HCT116 (cell line): ENCODE measurements at regions not wholly inside any gene's neighbourhood (a gene's known extent, or its start where the extent isn't known, plus 50 kb on each side); places are given as distances from the start of the nearest gene placed in this dataset.

Source experiments
- ATAC-seq: fragments of 200-7000 bp; cut with Tn5 transposase; 2 replicates; pipeline ENCODE4 v1.9.1; 2020; ENCODE audit warnings: mild to moderate bottlenecking, moderate library complexity
- BruUV-seq: library from RNA; stranded (reverse); fragments of 400-500 nt; replicated peaks from 2 replicates; lab custom pipeline; 2021; lab: Mats Ljungman, UMichigan
- CTCF ChIA-PET: fragments of 300-600 bp; sonication (Branson Sonifier 250); formaldehyde crosslinking; loops from one replicate; lab custom pipeline; 2021; ENCODE audit warnings: antibody characterized with exemption; lab: Charles Lee
- POLR2A ChIA-PET: fragments of 300-600, 350-600 bp; sonication (Branson Sonifier 250); formaldehyde crosslinking; loops from one replicate; lab custom pipeline; 2021; ENCODE audit warnings: antibody characterized with exemption; lab: Charles Lee
- RAD21 ChIA-PET, 2 experiments: fragments of 300-600 bp; sonication (Branson Sonifier 250); formaldehyde crosslinking; loops; one replicate each; lab custom pipeline; 2023; ENCODE audit warnings: low total read pairs in 2 of 2; ENCODE audit not compliant: uncharacterized antibody in 2 of 2, unreplicated experiment in 2 of 2, low non-redundant PET in 1 of 2; lab: Charles Lee
- DNase-seq: peaks from one replicate; pipeline ENCODE4 v3.0.0-alpha.2; 2010; ENCODE audit warnings: low read depth, low spot score
- H2AFZ ChIP-seq: fragments of 200-600 bp; shearing (Covaris generic), sonication (generic); 2 replicates; pipeline ENCODE4 v1.6.1; 2017; ENCODE audit warnings: low read depth, mixed run types, mixed read lengths, antibody characterized with exemption, low read length; ENCODE audit not compliant: poor library complexity, severe bottlenecking
- H3K27ac ChIP-seq: 2 replicates; pipeline ENCODE4 v1.5.1; 2012; ENCODE audit warnings: low read depth, low read length
- H3K27me3 ChIP-seq: fragments of 200-600 bp; sonication (generic); 2 replicates; pipeline ENCODE4 v1.6.1; 2016; ENCODE audit warnings: mixed run types, low read length, mixed read lengths; ENCODE audit not compliant: insufficient read depth
- H3K36me3 ChIP-seq, 2 experiments: fragments of 200-500 bp in 1 of 2; fragments of 200-600 bp in 1 of 2; sonication (Bioruptor generic) in 1 of 2; sonication (generic) in 1 of 2; 2 replicates each; pipeline versions ENCODE4 v1.5.1 to v1.6.1; 2014 to 2016; ENCODE audit warnings: low read length in 2 of 2, inconsistent platforms in 1 of 2, mixed read lengths in 1 of 2, mixed run types in 1 of 2; ENCODE audit not compliant: insufficient read depth in 2 of 2, control insufficient read depth in 1 of 2
- H3K4me1 ChIP-seq, 2 experiments: fragments of 200-600 bp in 1 of 2; sonication (generic) in 1 of 2; 2 replicates each; pipeline versions ENCODE4 v1.5.1 to v1.6.1; 2012 to 2017; ENCODE audit warnings: low read length in 2 of 2, inconsistent platforms in 1 of 2, mild to moderate bottlenecking in 1 of 2, mixed read lengths in 1 of 2, mixed run types in 1 of 2, moderate library complexity in 1 of 2; ENCODE audit not compliant: insufficient read depth in 2 of 2, control insufficient read depth in 1 of 2
- H3K4me2 ChIP-seq: fragments of 200-600 bp; sonication (generic); 2 replicates; pipeline ENCODE4 v1.6.1; 2017; ENCODE audit warnings: mixed run types, low read length, mixed read lengths
- H3K4me3 ChIP-seq, 2 experiments: fragments of 200-600 bp in 1 of 2; sonication (generic) in 1 of 2; replicated peaks in 1 of 2; 2 replicates each; pipeline ENCODE4 v1.5.1; 2011 to 2016; ENCODE audit warnings: low read length in 2 of 2, control low read depth in 1 of 2, low read depth in 1 of 2, mild to moderate bottlenecking in 1 of 2, mixed read lengths in 1 of 2, mixed run types in 1 of 2
- H3K79me2 ChIP-seq: fragments of 200-600 bp; sonication (generic); 2 replicates; pipeline ENCODE4 v1.6.1; 2017; ENCODE audit warnings: mild to moderate bottlenecking, mixed run types, low read length, moderate library complexity, mixed read lengths; ENCODE audit not compliant: insufficient read depth
- H3K9ac ChIP-seq: fragments of 200-600 bp; sonication (generic); 2 replicates; pipeline ENCODE4 v1.6.1; 2016; ENCODE audit warnings: low read length, mixed read lengths
- H3K9me2 ChIP-seq: fragments of 200-600 bp; sonication (generic), shearing (Covaris generic); 2 replicates; pipeline ENCODE4 v1.6.1; 2017; ENCODE audit warnings: mixed run types, mild to moderate bottlenecking, moderate library complexity; ENCODE audit not compliant: insufficient read depth
- H3K9me3 ChIP-seq, 2 experiments: fragments of 200-500 bp in 1 of 2; fragments of 200-600 bp in 1 of 2; sonication (Bioruptor generic) in 1 of 2; sonication (generic) in 1 of 2; 2 replicates each; pipeline ENCODE4 v1.6.1; 2014 to 2017; ENCODE audit warnings: low read length in 2 of 2, mixed read lengths in 2 of 2, inconsistent platforms in 1 of 2, low read depth in 1 of 2, mild to moderate bottlenecking in 1 of 2, mixed run types in 1 of 2, moderate library complexity in 1 of 2; ENCODE audit not compliant: control insufficient read depth in 1 of 2, insufficient read depth in 1 of 2
- H4K20me1 ChIP-seq: fragments of 200-600 bp; sonication (generic), shearing (Covaris generic); 2 replicates; pipeline ENCODE4 v1.6.1; 2017; ENCODE audit warnings: mixed run types, mild to moderate bottlenecking, moderate library complexity; ENCODE audit not compliant: insufficient read depth
- ELF1 ChIP-seq: IDR thresholded peaks from 2 replicates; pipeline ENCODE4 v1.6.1; 2012; ENCODE audit warnings: low read depth, borderline replicate concordance
- FOSL1 ChIP-seq: IDR thresholded peaks from 2 replicates; pipeline ENCODE4 v1.6.1; 2012; ENCODE audit warnings: low read depth
- POLR2AphosphoS5 ChIP-seq: IDR thresholded peaks from 2 replicates; pipeline ENCODE4 v1.6.1; 2011; ENCODE audit warnings: mild to moderate bottlenecking, low read depth, low read length, moderate library complexity
- SP1 ChIP-seq: IDR thresholded peaks from 2 replicates; pipeline ENCODE4 v1.6.1; 2012; ENCODE audit warnings: low read depth
- SRF ChIP-seq: IDR thresholded peaks from 2 replicates; pipeline ENCODE4 v1.6.1; 2012; ENCODE audit warnings: low read depth
- intact Hi-C: fragments of 100-400 bp; cut with micrococcal nuclease; formaldehyde crosslinking; loops from 2 replicates; pipeline ENCODE4 v1.10.0; 2022
- TF ChIP-seq, protein P1 (sequence below): IDR thresholded peaks from 2 replicates; pipeline ENCODE4 v1.6.1; 2012

DNA sequence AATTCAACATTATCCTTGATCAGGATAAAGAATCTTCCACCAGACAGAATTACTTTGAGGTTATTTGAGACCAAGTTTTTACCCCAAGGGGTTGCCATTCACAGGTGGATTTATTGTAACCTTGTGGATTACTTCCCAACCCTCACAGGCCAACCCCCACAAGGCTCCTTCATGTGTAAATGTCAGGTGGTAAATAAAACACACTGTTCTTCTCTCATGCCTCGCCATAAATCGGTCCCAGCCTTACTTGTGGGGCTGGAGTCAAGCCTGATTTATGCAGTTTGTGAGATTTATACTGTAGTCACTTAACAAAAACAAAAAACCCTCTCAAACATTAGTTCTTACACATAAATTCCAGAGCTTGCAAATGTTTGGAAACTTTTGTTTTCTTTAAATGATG is 98.6 kb upstream of the IRX3 start:
- Histone ChIP-seq H3K4me1 (no peaks in the 10 kb centered on the region), H3K4me2 (no peak overlapping the region), H3K4me3 (no peak overlapping the region), H3K36me3 (no peaks in the 10 kb centered on the region), H3K27me3 (peaks cover 7% of the 10 kb centered on the region; the same call in 1 of the 2 replicates), H3K9ac (no peak overlapping the region), H3K79me2 (no peaks in the 10 kb centered on the region), H3K9me3 (no peaks in the 10 kb centered on the region), H4K20me1 (no peaks in the 10 kb centered on the region), H3K9me2 (no peaks in the 10 kb centered on the region), H3K27ac (no peak overlapping the region), H2AFZ (no peak overlapping the region)
- intact Hi-C loops, result no loop called here
- ATAC-seq (no peak), DNase-seq (no peak)
- RAD21 ChIA-PET, result no interaction called here
- no peak for TF ChIP-seq SP1
- POLR2A ChIA-PET, result no interaction called here
- CTCF ChIA-PET, result no interaction called here
- BruUV-seq, result no TSS peak

DNA sequence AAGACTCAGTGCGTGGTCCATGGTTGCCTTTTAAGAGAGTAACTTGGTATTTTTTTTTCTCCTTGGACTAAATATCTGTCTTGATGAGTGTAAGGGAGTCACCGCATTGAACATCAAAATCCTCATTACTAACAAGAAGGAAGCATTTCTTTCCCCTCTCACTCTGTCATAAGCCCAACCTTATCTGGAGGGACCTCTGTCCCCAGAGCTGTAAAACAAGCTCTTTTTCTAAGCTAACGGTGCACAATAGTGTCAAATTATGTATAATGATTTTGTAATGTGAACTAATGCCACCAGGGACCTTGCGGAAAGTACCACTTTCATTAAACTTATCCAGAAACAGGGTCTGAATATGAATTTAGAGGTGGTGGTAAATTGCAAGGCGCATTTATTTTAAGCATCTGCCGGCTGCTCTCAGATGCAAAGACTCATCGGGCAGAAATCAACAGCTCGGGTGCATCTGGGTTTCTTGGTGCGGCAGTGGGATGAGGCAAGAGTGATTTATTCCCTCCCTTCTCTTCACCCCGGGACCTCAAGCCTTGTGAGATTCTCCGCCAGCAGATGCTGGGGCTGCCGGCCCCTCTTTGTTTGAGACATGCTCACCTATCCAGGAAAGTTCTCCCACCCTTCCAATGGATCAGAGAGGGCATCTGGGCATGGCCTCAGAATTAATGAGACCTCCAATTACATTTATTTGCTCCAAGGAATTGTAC is 95.2 kb upstream of the IRX3 start:
- intact Hi-C loops, result no loop called here
- H3K27me3 ChIP-seq, result peaks cover 7% of the 10 kb centered on the region; the same call in 1 of the 2 replicates

More for the DNA sequence above, 95.2 kb upstream of the IRX3 start:
- no TSS peak for BruUV-seq
- no peaks in the 10 kb centered on the region for H3K4me1 ChIP-seq
- ChIA-PET RAD21 (no interaction called here), POLR2A (no interaction called here), CTCF (no interaction called here)
- H3K9me3 ChIP-seq, result no peaks in the 10 kb centered on the region
- H3K4me2 ChIP-seq, result no peak overlapping the region
- no peaks in the 10 kb centered on the region for H4K20me1 ChIP-seq
- H3K9ac ChIP-seq, result no peak overlapping the region
- H2AFZ ChIP-seq, result no peak overlapping the region
- ATAC-seq (no peak), DNase-seq (no peak)
- H3K79me2 ChIP-seq, result no peaks in the 10 kb centered on the region
- H3K4me3 ChIP-seq, result no peak overlapping the region
- H3K9me2 ChIP-seq, result no peaks in the 10 kb centered on the region
- H3K36me3 ChIP-seq, result no peaks in the 10 kb centered on the region
- TF ChIP-seq ELF1, result no peak
- no peak for TF ChIP-seq SRF
- no peak for TF ChIP-seq FOSL1
- no peak for TF ChIP-seq POLR2AphosphoS5
- TF ChIP-seq, protein P1, sequence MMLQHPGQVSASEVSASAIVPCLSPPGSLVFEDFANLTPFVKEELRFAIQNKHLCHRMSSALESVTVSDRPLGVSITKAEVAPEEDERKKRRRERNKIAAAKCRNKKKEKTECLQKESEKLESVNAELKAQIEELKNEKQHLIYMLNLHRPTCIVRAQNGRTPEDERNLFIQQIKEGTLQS, result no peak
- TF ChIP-seq SP1, result no peak
- H3K27ac ChIP-seq, result no peak overlapping the region
